Tibial nerve (tissue), 4 donors: ENCODE measurements at regions not wholly inside any gene's neighbourhood (a gene's known extent, or its start where the extent isn't known, plus 50 kb on each side); places are given as distances from the start of the nearest gene placed in this dataset.

Experiments
- DNase-seq, 2 donors: peaks; one replicate each; pipeline ENCODE4 v3.0.0-alpha.2; 2019; ENCODE audit warnings: low spot score in 2 of 2
- H3K27ac ChIP-seq, 4 donors: fragments of 200-600 bp; sonication (generic) in 3 of 4; one replicate each; pipeline ENCODE4 v1.5.1; 2017 to 2019; ENCODE audit warnings: mild to moderate bottlenecking in 1 of 4
- H3K27me3 ChIP-seq, 2 donors: fragments of 200-600 bp; sonication (generic) in 1 of 2; one replicate each; pipeline versions ENCODE4 v1.5.1 to v1.6.0; 2017 to 2019
- H3K36me3 ChIP-seq, 3 donors: fragments of 200-600 bp; sonication (generic); one replicate each; pipeline ENCODE4 v1.5.1; 2018 to 2019
- H3K4me1 ChIP-seq, 4 donors: fragments of 200-600 bp; sonication (generic) in 3 of 4; one replicate each; pipeline ENCODE4 v1.5.1; 2017 to 2019
- H3K4me3 ChIP-seq, 4 donors: fragments of 200-600 bp; sonication (generic) in 3 of 4; one replicate each; pipeline ENCODE4 v1.5.1; 2017 to 2019; ENCODE audit warnings: mild to moderate bottlenecking in 1 of 4, moderate library complexity in 1 of 4
- H3K9me3 ChIP-seq, 4 donors: fragments of 200-600 bp; sonication (generic) in 3 of 4; one replicate each; pipeline ENCODE4 v1.5.1; 2017 to 2019
- CTCF ChIP-seq, 5 experiments: fragments of 200-600 bp in 3 of 5; fragments of 450-650 bp in 2 of 5; sonication (generic) in 3 of 5; IDR thresholded peaks; one replicate each; pipeline ENCODE4 v1.5.1; 2016 to 2019; ENCODE audit warnings: antibody characterized with exemption in 5 of 5, mild to moderate bottlenecking in 3 of 5, moderate library complexity in 2 of 5
- EP300 ChIP-seq, 2 donors: sonication (generic); formaldehyde crosslinking; IDR thresholded peaks; one replicate each; pipeline ENCODE4 v1.6.1; 2017; ENCODE audit warnings: antibody characterized with exemption in 2 of 2, mild to moderate bottlenecking in 1 of 2
- POLR2A ChIP-seq, 2 donors: fragments of 450-650 bp; IDR thresholded peaks; one replicate each; pipeline ENCODE4 v1.6.1; 2017; ENCODE audit warnings: antibody characterized with exemption in 2 of 2, mild to moderate bottlenecking in 2 of 2, moderate library complexity in 2 of 2
- WGBS, 2 donors: methylation state at CpG; one replicate each; pipeline ENCODE4 v1.1.5; 2018; 5-methylcytosine and 5-hydroxymethylcytosine counted together

- H3K9me3 ChIP-seq: no peaks in the 10 kb centered on the region
- H3K36me3 ChIP-seq: no peaks in the 10 kb centered on the region
- H3K27ac ChIP-seq: no peak overlapping the region
- TF ChIP-seq POLR2A (IDR thresholded peaks at IDR 0.05): no peak
- no peak for DNase-seq
- H3K4me1 ChIP-seq: no peaks in the 10 kb centered on the region
- H3K4me3 ChIP-seq: no peak overlapping the region
- H3K27me3 ChIP-seq: no peaks in the 10 kb centered on the region
These were observed 108.6 kb upstream of the GOT2 start for GRCh38 chr16:58842746-58843145.

GRCh38 chr16:58842156-58842555, 108.0 kb upstream of the GOT2 start:
- Histone ChIP-seq H3K4me3 (no peak overlapping the region), H3K4me1 (no peaks in the 10 kb centered on the region), H3K36me3 (no peaks in the 10 kb centered on the region), H3K27ac (no peak overlapping the region), H3K9me3 (no peaks in the 10 kb centered on the region), H3K27me3 (no peaks in the 10 kb centered on the region)
- WGBS, 2 donors: 92 to 96% methylated on average over 1 of the region's 1 CpG
- no peak for DNase-seq
- no peak for TF ChIP-seq POLR2A (IDR thresholded peaks at IDR 0.05)

GRCh38 chr16:58837950-58838349, 103.8 kb upstream of the GOT2 start:
- DNase-seq: no peak
- no peaks in the 10 kb centered on the region for H3K27me3 ChIP-seq
- H3K4me1 ChIP-seq: no peaks in the 10 kb centered on the region
- no peak overlapping the region for H3K27ac ChIP-seq
- 86 to 91% methylated on average over 3 of the region's 3 CpGs for WGBS, 2 donors
- no peaks in the 10 kb centered on the region for H3K9me3 ChIP-seq
- H3K36me3 ChIP-seq: no peaks in the 10 kb centered on the region
- TF ChIP-seq POLR2A (IDR thresholded peaks at IDR 0.05) (no peak), CTCF (IDR thresholded peaks at IDR 0.05) (no peak), EP300 (IDR thresholded peaks at IDR 0.05) (no peak)
- H3K4me3 ChIP-seq: no peak overlapping the region

GRCh38 chr16:58836427-58836826, 102.3 kb upstream of the GOT2 start:
- no peak for DNase-seq
- H3K27me3 ChIP-seq: no peaks in the 10 kb centered on the region
- no peaks in the 10 kb centered on the region for H3K36me3 ChIP-seq
- no peaks in the 10 kb centered on the region for H3K9me3 ChIP-seq
- H3K4me1 ChIP-seq: no peaks in the 10 kb centered on the region
- 77 to 79% methylated on average over 6 of the region's 6 CpGs for WGBS, 2 donors
- H3K27ac ChIP-seq: no peak overlapping the region
- H3K4me3 ChIP-seq: no peak overlapping the region
- TF ChIP-seq POLR2A (IDR thresholded peaks at IDR 0.05) (no peak), CTCF (IDR thresholded peaks at IDR 0.05) (no peak), EP300 (IDR thresholded peaks at IDR 0.05) (no peak)

- H3K4me1 ChIP-seq: no peaks in the 10 kb centered on the region
- H3K36me3 ChIP-seq: no peaks in the 10 kb centered on the region
- no peaks in the 10 kb centered on the region for H3K9me3 ChIP-seq
- no peak for DNase-seq
- TF ChIP-seq EP300 (IDR thresholded peaks at IDR 0.05): no peak
- no peak for TF ChIP-seq POLR2A (IDR thresholded peaks at IDR 0.05)
- no peak for TF ChIP-seq CTCF (IDR thresholded peaks at IDR 0.05)
- H3K27me3 ChIP-seq: no peaks in the 10 kb centered on the region
- no peak overlapping the region for H3K4me3 ChIP-seq
- H3K27ac ChIP-seq: no peak overlapping the region
- WGBS, 2 donors: 63 to 67% methylated on average over 2 of the region's 2 CpGs
These were observed 98.3 kb upstream of the GOT2 start for GRCh38 chr16:58832386-58832895.

GRCh38 chr16:58831386-58831785, 97.3 kb upstream of the GOT2 start:
- H3K4me3 ChIP-seq: no peak overlapping the region
- H3K36me3 ChIP-seq: no peaks in the 10 kb centered on the region
- no peak for TF ChIP-seq POLR2A (IDR thresholded peaks at IDR 0.05)
- TF ChIP-seq CTCF (IDR thresholded peaks at IDR 0.05): no peak
- TF ChIP-seq EP300 (IDR thresholded peaks at IDR 0.05): no peak
- no peaks in the 10 kb centered on the region for H3K4me1 ChIP-seq
- H3K27me3 ChIP-seq: no peaks in the 10 kb centered on the region
- DNase-seq: no peak
- no peak overlapping the region for H3K27ac ChIP-seq
- 38 to 44% methylated on average over 4 of the region's 4 CpGs for WGBS, 2 donors
- H3K9me3 ChIP-seq: no peaks in the 10 kb centered on the region
